Mucosa of descending colon (tissue), 3 donors: ENCODE measurements at regions not wholly inside any gene's neighbourhood (a gene's known extent, or its start where the extent isn't known, plus 50 kb on each side); places are given as distances from the start of the nearest gene placed in this dataset.

ENCODE experiments used
- ATAC-seq: fragments of 200-7000 bp; cut with Tn5 transposase; one replicate; pipeline ENCODE4 v1.9.1; 2020; ENCODE audit warnings: mild to moderate bottlenecking, moderate library complexity
- DNase-seq, 3 donors: peaks; one replicate each; pipeline ENCODE4 v3.0.0-alpha.2; 2020
- H3K36me3 ChIP-seq: fragments of 200-600 bp; one replicate; pipeline ENCODE4 v1.8.0; 2021; ENCODE audit warnings: low read depth, mild to moderate bottlenecking
- H3K4me1 ChIP-seq: fragments of 200-600 bp; one replicate; pipeline ENCODE4 v1.8.0; 2021; ENCODE audit warnings: low read depth, mild to moderate bottlenecking
- H3K4me3 ChIP-seq: fragments of 200-600 bp; one replicate; pipeline ENCODE4 v1.8.0; 2021; ENCODE audit warnings: mild to moderate bottlenecking
- H3K9me3 ChIP-seq: fragments of 200-600 bp; one replicate; pipeline ENCODE4 v1.8.0; 2021; ENCODE audit warnings: mild to moderate bottlenecking
- intact Hi-C, 2 donors: fragments of 100-400 bp; cut with DNase I in 1 of 2; cut with micrococcal nuclease in 1 of 2; formaldehyde crosslinking; loops; one replicate each; pipeline versions ENCODE4 v1.11.0 to v1.11.1; 2022; cut with DNase I, micrococcal nuclease
- TF ChIP-seq, protein P1 (sequence below): fragments of 200-600 bp; IDR thresholded peaks from one replicate; pipeline ENCODE4 v1.8.0; 2022; ENCODE audit warnings: antibody characterized with exemption, mild to moderate bottlenecking
- donor health status: DM: no; HTN: no; CAD: no; lungs with moderate emphysema.
- donor health status: DM: no; HTN: no; CAD: no.
- donor health status: DM: no; HTN: yes; CAD: no.

GRCh38 chr3:177898185-177898584 lies 638.1 kb upstream of the KCNMB2 start:
- no peak overlapping the region for H3K4me3 ChIP-seq
- no peak for ATAC-seq
- H3K36me3 ChIP-seq = no peaks in the 10 kb centered on the region
- TF ChIP-seq, protein P1, sequence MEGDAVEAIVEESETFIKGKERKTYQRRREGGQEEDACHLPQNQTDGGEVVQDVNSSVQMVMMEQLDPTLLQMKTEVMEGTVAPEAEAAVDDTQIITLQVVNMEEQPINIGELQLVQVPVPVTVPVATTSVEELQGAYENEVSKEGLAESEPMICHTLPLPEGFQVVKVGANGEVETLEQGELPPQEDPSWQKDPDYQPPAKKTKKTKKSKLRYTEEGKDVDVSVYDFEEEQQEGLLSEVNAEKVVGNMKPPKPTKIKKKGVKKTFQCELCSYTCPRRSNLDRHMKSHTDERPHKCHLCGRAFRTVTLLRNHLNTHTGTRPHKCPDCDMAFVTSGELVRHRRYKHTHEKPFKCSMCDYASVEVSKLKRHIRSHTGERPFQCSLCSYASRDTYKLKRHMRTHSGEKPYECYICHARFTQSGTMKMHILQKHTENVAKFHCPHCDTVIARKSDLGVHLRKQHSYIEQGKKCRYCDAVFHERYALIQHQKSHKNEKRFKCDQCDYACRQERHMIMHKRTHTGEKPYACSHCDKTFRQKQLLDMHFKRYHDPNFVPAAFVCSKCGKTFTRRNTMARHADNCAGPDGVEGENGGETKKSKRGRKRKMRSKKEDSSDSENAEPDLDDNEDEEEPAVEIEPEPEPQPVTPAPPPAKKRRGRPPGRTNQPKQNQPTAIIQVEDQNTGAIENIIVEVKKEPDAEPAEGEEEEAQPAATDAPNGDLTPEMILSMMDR = no peak
- H3K9me3 ChIP-seq = peaks cover 21% of the 10 kb centered on the region
- intact Hi-C loops = no loop called here
- no peak for DNase-seq
- no peaks in the 10 kb centered on the region for H3K4me1 ChIP-seq

DNA sequence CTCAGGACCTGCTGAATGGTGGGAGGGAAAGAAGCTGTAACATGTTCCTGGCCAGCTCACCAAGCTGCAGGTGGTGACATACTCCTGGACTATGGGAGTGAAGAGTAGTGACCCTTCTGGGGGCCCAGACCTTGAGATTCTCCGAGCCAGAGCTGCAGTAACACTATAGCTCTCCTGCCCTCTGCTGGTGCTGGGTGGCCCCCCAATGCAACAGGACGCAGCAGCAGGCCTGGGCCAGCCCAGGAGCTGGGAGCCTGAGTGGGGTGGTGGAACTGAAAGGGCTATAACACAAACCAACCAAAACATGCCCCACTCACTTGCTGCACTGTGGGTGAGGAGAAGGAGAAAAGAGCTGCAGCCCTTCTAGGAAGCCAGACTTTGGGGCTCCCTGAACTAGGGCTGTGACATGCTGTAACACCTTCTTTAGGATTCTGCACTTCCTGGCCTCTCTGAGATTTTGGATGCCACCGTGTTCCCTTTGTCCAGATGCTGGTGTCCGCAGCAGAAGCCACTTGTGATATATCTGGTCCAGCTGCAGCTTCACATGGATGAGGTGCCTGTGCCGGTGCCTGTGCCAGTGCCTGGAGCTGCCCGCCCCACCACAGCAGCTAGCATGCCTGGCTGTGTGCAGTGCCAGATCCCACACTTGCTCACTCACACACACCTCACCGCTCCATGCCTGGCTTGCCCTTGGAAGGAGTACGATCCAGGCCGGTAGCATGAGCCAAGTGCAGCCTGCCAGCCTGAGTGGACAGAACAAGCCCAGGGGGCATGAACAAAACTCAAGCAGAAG lies 636.8 kb upstream of the KCNMB2 start:
- Histone ChIP-seq H3K4me1 (no peaks in the 10 kb centered on the region), H3K36me3 (no peaks in the 10 kb centered on the region), H3K9me3 (peaks cover 21% of the 10 kb centered on the region), H3K4me3 (no peak overlapping the region)
- intact Hi-C loops = no loop called here
- ATAC-seq (no peak), DNase-seq (no peak)
- TF ChIP-seq, protein P1 = no peak

- H3K4me1 ChIP-seq = no peaks in the 10 kb centered on the region
- no peak for DNase-seq
- TF ChIP-seq, protein P1 = no peak
- ATAC-seq = no peak
- no peaks in the 10 kb centered on the region for H3K36me3 ChIP-seq
- intact Hi-C loops = no loop called here
- no peak overlapping the region for H3K4me3 ChIP-seq
- peaks cover 21% of the 10 kb centered on the region for H3K9me3 ChIP-seq
Measured at GRCh38 chr3:177902876-177903275, 633.4 kb upstream of the KCNMB2 start.

DNA sequence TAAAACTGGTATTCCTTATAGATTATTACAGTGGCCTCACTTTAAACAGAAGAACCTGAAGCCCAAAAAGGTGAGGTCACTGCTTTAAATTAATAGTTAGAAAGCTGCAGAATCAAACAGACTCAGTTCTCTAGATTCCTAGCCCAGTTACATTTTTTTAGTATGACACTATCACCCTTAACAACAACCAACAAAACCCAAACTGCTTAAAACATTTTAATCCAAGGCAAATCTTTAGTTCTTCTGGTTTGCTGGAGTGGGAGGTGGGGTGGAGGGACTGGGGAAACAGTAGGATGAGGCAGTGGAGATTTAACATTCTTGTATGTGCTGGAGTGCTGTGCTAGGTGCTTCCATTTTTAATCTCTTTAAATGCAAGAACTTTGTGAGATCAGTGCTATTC lies 631.6 kb upstream of the KCNMB2 start:
- Histone ChIP-seq H3K9me3 (peaks cover 14% of the 10 kb centered on the region), H3K36me3 (no peaks in the 10 kb centered on the region), H3K4me1 (no peaks in the 10 kb centered on the region), H3K4me3 (no peak overlapping the region)
- ATAC-seq (no peak), DNase-seq (no peak)
- TF ChIP-seq, protein P1 = no peak
- intact Hi-C loops = no loop called here

DNA sequence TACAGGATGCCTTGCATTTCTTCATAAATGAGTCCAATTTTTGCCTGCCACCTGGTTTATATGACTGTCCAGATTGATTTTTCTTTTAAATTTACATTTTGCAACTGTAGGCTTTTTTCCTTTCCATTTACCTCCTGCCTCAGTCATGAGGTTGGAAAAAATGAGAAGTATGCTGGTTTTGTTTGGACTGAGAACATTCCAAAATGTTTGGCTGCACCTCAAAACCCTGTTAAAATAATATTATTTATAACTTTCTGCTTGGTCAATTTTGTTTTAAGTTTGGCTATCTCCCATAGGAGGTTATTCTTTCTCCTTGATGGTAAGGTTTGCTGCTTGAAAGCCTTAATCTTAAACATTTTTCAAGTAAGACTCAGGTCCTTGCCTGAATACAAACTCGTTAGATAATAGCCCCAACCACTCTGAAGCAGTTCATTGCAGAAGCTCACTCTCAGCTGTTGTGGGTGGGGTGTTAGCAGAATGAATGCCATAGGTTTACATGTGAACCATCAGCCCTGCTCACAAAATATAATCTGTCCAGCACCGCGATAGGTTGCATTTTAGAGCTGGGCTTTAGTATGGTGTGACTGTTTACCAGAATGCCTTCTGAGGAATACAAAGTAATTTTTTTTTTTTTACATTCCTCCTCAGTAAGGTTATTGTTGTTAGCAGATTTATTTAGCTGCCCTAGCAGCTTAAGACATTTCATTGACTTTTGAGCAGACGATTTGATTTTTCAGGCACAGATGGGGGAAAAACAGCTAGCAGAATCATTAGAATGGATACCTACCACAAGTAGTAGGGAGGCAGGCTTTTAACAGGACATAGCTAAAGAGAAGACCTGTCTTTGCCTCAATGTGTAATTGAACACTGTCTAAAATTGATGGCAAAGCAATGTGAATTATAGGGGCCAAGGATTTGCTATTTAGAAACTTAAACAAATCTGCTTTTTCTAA lies 630.8 kb upstream of the KCNMB2 start:
- TF ChIP-seq, protein P1 = no peak
- intact Hi-C loops = no loop called here
- Histone ChIP-seq H3K36me3 (no peaks in the 10 kb centered on the region), H3K4me1 (no peaks in the 10 kb centered on the region), H3K4me3 (no peak overlapping the region), H3K9me3 (peaks cover 6% of the 10 kb centered on the region)
- DNase-seq = no peak
- ATAC-seq = no peak
